ENCODE measurements at regions not wholly inside any gene's neighbourhood (a gene's known extent, or its start where the extent isn't known, plus 50 kb on each side); places are given as distances from the start of the nearest gene placed in this dataset.
"Not testable (repeated sequence)": the region's sequence is repeated elsewhere in the genome, so short reads cannot be mapped to it uniquely, and the experiment has no call there.

DNA sequence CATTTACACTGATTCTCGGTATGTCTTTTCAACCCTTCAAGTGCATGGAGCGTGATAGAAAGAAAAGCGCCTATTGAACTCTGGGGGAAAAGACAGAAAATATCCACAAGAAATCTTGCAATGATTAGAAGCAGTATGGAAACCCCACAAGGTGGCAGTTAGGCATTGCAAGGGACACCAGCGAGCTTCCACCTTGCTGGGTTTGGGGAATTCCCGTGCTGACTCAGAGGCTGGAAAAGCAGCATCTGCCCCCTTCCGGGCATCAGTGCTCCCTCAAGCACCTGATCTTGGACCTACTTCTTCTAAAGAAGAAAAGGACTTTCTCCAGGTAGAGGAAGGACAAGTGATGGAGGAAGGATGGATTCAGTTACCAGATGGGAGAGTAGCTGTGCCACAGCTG, 73.9 kb upstream of the HMX1 start:
- TF ChIP-seq ELK1 (IDR thresholded peaks at IDR 0.05; ENCODE audit: borderline replicate concordance, low read depth, low read length); CTCF (conservative IDR thresholded peaks at IDR 0.05; ENCODE audit: low read depth, low read length); POLR2A (IDR thresholded peaks at IDR 0.05; ENCODE audit: low read depth, low read length); CHD1 (IDR thresholded peaks at IDR 0.05; ENCODE audit: low read depth, low read length); CEBPB (IDR thresholded peaks at IDR 0.05; ENCODE audit: low read depth, low read length); RFX5 (IDR thresholded peaks at IDR 0.05; ENCODE audit: low read depth, low read length): not testable (repeated sequence)
- TF ChIP-seq, protein P1, sequence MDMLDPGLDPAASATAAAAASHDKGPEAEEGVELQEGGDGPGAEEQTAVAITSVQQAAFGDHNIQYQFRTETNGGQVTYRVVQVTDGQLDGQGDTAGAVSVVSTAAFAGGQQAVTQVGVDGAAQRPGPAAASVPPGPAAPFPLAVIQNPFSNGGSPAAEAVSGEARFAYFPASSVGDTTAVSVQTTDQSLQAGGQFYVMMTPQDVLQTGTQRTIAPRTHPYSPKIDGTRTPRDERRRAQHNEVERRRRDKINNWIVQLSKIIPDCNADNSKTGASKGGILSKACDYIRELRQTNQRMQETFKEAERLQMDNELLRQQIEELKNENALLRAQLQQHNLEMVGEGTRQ (IDR thresholded peaks at IDR 0.05; ENCODE audit: low read depth, low read length) = not testable (repeated sequence)

Measured in IMR-90 (cell line).